Mucosa of descending colon (tissue), 3 donors: ENCODE measurements at regions not wholly inside any gene's neighbourhood (a gene's known extent, or its start where the extent isn't known, plus 50 kb on each side); places are given as distances from the start of the nearest gene placed in this dataset.

Source experiments
- ATAC-seq: fragments of 200-7000 bp; cut with Tn5 transposase; one replicate; pipeline ENCODE4 v1.9.1; 2020; ENCODE audit warnings: mild to moderate bottlenecking, moderate library complexity
- DNase-seq, 3 donors: peaks; one replicate each; pipeline ENCODE4 v3.0.0-alpha.2; 2020
- H3K36me3 ChIP-seq: fragments of 200-600 bp; one replicate; pipeline ENCODE4 v1.8.0; 2021; ENCODE audit warnings: low read depth, mild to moderate bottlenecking
- H3K4me1 ChIP-seq: fragments of 200-600 bp; one replicate; pipeline ENCODE4 v1.8.0; 2021; ENCODE audit warnings: low read depth, mild to moderate bottlenecking
- H3K4me3 ChIP-seq: fragments of 200-600 bp; one replicate; pipeline ENCODE4 v1.8.0; 2021; ENCODE audit warnings: mild to moderate bottlenecking
- H3K9me3 ChIP-seq: fragments of 200-600 bp; one replicate; pipeline ENCODE4 v1.8.0; 2021; ENCODE audit warnings: mild to moderate bottlenecking
- intact Hi-C, 2 donors: fragments of 100-400 bp; cut with DNase I in 1 of 2; cut with micrococcal nuclease in 1 of 2; formaldehyde crosslinking; loops; one replicate each; pipeline versions ENCODE4 v1.11.0 to v1.11.1; 2022; cut with DNase I, micrococcal nuclease
- TF ChIP-seq, protein P1 (sequence below): fragments of 200-600 bp; IDR thresholded peaks from one replicate; pipeline ENCODE4 v1.8.0; 2022; ENCODE audit warnings: antibody characterized with exemption, mild to moderate bottlenecking
- donor health status: DM: no; HTN: no; CAD: no; lungs with moderate emphysema.
- donor health status: DM: no; HTN: no; CAD: no.
- donor health status: DM: no; HTN: yes; CAD: no.

GRCh38 chr7:119916501-119916900 lies 356.5 kb upstream of the KCND2 start:
- TF ChIP-seq, protein P1, sequence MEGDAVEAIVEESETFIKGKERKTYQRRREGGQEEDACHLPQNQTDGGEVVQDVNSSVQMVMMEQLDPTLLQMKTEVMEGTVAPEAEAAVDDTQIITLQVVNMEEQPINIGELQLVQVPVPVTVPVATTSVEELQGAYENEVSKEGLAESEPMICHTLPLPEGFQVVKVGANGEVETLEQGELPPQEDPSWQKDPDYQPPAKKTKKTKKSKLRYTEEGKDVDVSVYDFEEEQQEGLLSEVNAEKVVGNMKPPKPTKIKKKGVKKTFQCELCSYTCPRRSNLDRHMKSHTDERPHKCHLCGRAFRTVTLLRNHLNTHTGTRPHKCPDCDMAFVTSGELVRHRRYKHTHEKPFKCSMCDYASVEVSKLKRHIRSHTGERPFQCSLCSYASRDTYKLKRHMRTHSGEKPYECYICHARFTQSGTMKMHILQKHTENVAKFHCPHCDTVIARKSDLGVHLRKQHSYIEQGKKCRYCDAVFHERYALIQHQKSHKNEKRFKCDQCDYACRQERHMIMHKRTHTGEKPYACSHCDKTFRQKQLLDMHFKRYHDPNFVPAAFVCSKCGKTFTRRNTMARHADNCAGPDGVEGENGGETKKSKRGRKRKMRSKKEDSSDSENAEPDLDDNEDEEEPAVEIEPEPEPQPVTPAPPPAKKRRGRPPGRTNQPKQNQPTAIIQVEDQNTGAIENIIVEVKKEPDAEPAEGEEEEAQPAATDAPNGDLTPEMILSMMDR: no peak
- Histone ChIP-seq H3K4me3 (no peak overlapping the region), H3K4me1 (no peaks in the 10 kb centered on the region), H3K9me3 (peaks cover 5% of the 10 kb centered on the region), H3K36me3 (no peaks in the 10 kb centered on the region)
- DNase-seq (no peak), ATAC-seq (no peak)
- intact Hi-C loops: no loop called here

DNA sequence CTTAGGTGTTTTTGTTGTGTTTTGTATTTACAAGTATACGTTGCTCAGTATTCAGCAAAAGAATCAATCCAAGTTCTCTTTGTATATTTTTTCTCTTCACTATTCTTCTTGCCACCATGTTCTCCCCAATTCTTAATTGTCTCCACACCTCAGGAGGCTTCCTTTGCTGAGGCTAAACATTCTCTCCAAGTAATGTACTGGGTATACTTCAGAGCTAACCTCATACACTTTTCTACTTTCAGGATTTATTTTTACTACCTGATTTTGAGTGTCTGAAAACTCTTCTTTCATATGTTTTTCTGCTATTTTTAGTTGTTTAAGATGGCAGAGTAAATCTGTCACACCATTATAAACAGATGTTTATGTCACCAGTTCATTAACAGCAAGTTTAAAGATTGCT lies 354.8 kb upstream of the KCND2 start:
- intact Hi-C loops: no loop called here
- DNase-seq: no peak
- peaks cover 5% of the 10 kb centered on the region for H3K9me3 ChIP-seq
- TF ChIP-seq, protein P1: no peak
- H3K4me1 ChIP-seq: no peaks in the 10 kb centered on the region
- no peak for ATAC-seq
- no peaks in the 10 kb centered on the region for H3K36me3 ChIP-seq
- no peak overlapping the region for H3K4me3 ChIP-seq

DNA sequence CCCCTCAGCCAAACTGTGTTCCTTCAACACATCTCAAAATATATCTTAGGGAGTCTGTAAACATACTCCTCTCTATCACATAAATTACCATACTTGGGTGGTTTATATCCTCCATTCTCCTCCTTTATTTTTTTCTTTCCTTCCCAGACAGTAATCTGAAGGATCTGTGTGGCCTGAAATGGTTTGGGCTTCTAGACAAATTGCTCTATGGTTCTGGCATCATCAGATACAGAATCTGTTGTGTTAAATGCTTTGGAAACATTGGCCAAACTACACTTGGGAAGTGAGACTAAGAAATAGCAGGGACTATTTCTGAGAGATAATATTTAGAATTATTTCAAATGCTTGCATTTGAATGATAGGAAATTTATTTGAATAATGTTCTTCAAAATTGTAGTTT lies 353.0 kb upstream of the KCND2 start:
- H3K36me3 ChIP-seq: no peaks in the 10 kb centered on the region
- no peaks in the 10 kb centered on the region for H3K4me1 ChIP-seq
- no peaks in the 10 kb centered on the region for H3K9me3 ChIP-seq
- ATAC-seq (no peak), DNase-seq (no peak)
- TF ChIP-seq, protein P1: no peak
- H3K4me3 ChIP-seq: no peak overlapping the region
- intact Hi-C loops: no loop called here

DNA sequence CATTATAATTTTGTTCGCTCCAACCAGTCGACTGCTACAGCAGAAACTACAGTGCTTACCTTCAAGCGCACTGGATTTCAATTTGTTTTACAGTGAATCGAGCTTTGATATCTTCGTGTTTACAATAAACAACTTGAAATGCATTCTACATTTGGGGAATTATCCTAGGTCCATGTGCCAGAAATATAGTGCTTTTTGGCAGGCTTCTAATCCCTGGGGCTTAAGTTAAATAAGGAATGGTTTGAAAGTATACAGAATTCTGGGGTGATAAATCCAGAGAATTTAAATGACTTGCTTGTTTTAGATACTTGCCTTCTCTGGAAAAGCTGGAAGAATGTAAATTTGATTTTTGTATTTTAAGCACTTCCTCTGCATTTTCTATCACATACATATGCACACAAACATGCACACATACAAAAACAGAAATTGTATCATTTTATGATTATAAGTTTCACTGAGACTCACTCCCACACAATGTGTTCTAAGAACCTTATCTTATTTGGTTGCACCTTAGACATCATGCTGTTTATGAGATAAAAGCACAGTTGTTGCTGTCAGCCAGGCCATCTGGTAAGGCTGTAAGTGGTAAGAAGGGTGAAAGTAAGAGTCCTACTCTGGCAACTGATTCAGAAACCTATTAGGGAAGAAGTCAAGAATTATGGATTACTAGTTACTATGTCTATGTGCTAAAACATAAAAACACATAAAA lies 347.2 kb upstream of the KCND2 start:
- H3K36me3 ChIP-seq: no peaks in the 10 kb centered on the region
- intact Hi-C loops: no loop called here
- no peak for DNase-seq
- no peak overlapping the region for H3K4me3 ChIP-seq
- no peak for ATAC-seq
- H3K9me3 ChIP-seq: no peaks in the 10 kb centered on the region
- TF ChIP-seq, protein P1: no peak
- H3K4me1 ChIP-seq: no peaks in the 10 kb centered on the region

- TF ChIP-seq, protein P1: no peak
- Histone ChIP-seq H3K36me3 (no peaks in the 10 kb centered on the region), H3K4me3 (no peak overlapping the region), H3K9me3 (no peaks in the 10 kb centered on the region), H3K4me1 (no peaks in the 10 kb centered on the region)
- intact Hi-C loops: no loop called here
- DNase-seq (no peak), ATAC-seq (no peak)
These were observed 343.1 kb upstream of the KCND2 start for GRCh38 chr7:119929891-119930290.
